HG02852 (cell line): ENCODE measurements at regions not wholly inside any gene's neighbourhood (a gene's known extent, or its start where the extent isn't known, plus 50 kb on each side); places are given as distances from the start of the nearest gene placed in this dataset.

Source experiments
- ATAC-seq: cut with Tn5 transposase; IDR thresholded peaks from one replicate; pipeline ENCODE4 v1.9.1; 2021; ENCODE audit warnings: mild to moderate bottlenecking, moderate library complexity; ENCODE audit not compliant: unreplicated experiment

- ATAC-seq = no peak
These were observed 319.7 kb downstream of the PCDH18 start for GRCh38 chr4:137212601-137213000.

GRCh38 chr4:137209240-137209639 lies 323.1 kb downstream of the PCDH18 start:
- no peak for ATAC-seq

- no peak for ATAC-seq
These were observed 325.5 kb downstream of the PCDH18 start for GRCh38 chr4:137206781-137207180.

- ATAC-seq = no peak
These were observed 328.7 kb downstream of the PCDH18 start for GRCh38 chr4:137203601-137204000.

- no peak for ATAC-seq
These were observed 332.0 kb downstream of the PCDH18 start for GRCh38 chr4:137200322-137200721.

- ATAC-seq = no peak
These were observed 333.5 kb downstream of the PCDH18 start for GRCh38 chr4:137198791-137199190.

- no peak for ATAC-seq
These were observed 337.6 kb downstream of the PCDH18 start for GRCh38 chr4:137194670-137195069.

GRCh38 chr4:137193564-137193963 lies 338.7 kb downstream of the PCDH18 start:
- ATAC-seq = no peak

GRCh38 chr4:137181293-137181899 lies 350.9 kb downstream of the PCDH18 start:
- no peak for ATAC-seq

- no peak for ATAC-seq
These were observed 351.9 kb downstream of the PCDH18 start for GRCh38 chr4:137180349-137180748.

- ATAC-seq = no peak
These were observed 375.5 kb downstream of the PCDH18 start for GRCh38 chr4:137156807-137157206.

- no peak for ATAC-seq
These were observed 376.2 kb downstream of the PCDH18 start for GRCh38 chr4:137156054-137156453.

GRCh38 chr4:137131201-137131600 lies 401.1 kb downstream of the PCDH18 start:
- no peak for ATAC-seq

- no peak for ATAC-seq
These were observed 402.4 kb downstream of the PCDH18 start for GRCh38 chr4:137129845-137130244.

GRCh38 chr4:137129441-137129840 lies 402.9 kb downstream of the PCDH18 start:
- no peak for ATAC-seq

GRCh38 chr4:137125011-137125410 lies 407.3 kb downstream of the PCDH18 start:
- ATAC-seq = no peak

GRCh38 chr4:137124278-137124932 lies 407.9 kb downstream of the PCDH18 start:
- ATAC-seq = peak; percentile 79

- no peak for ATAC-seq
These were observed 409.4 kb downstream of the PCDH18 start for GRCh38 chr4:137122876-137123275.

- no peak for ATAC-seq
These were observed 416.1 kb downstream of the PCDH18 start for GRCh38 chr4:137116144-137116543.

- no peak for ATAC-seq
These were observed 425.6 kb downstream of the PCDH18 start for GRCh38 chr4:137106733-137107132.

- ATAC-seq = no peak
These were observed 426.0 kb downstream of the PCDH18 start for GRCh38 chr4:137106287-137106686.

- ATAC-seq = no peak
These were observed 441.3 kb downstream of the PCDH18 start for GRCh38 chr4:137090951-137091350.
